Transverse colon (tissue), 3 donors: ENCODE measurements at regions not wholly inside any gene's neighbourhood (a gene's known extent, or its start where the extent isn't known, plus 50 kb on each side); places are given as distances from the start of the nearest gene placed in this dataset.

Experiments
- EP300 ChIP-seq: sonication (generic); formaldehyde crosslinking; IDR thresholded peaks from one replicate; pipeline ENCODE4 v1.6.1; 2017; ENCODE audit warnings: antibody characterized with exemption, low read depth
- POLR2A ChIP-seq: fragments of 450-650 bp; IDR thresholded peaks from one replicate; pipeline ENCODE4 v1.6.1; 2016; ENCODE audit warnings: antibody characterized with exemption, mild to moderate bottlenecking, moderate library complexity
- TF ChIP-seq, protein P1 (sequence below), 5 experiments: fragments of 200-600 bp in 3 of 5; fragments of 450-650 bp in 2 of 5; sonication (generic) in 3 of 5; IDR thresholded peaks; 1 replicate in 2 of 5; 2 replicates in 3 of 5; pipeline ENCODE4 v1.5.1; 2016 to 2017; ENCODE audit warnings: antibody characterized with exemption in 5 of 5, inconsistent platforms in 3 of 5, mild to moderate bottlenecking in 2 of 5, moderate library complexity in 1 of 5

- TF ChIP-seq, protein P1, sequence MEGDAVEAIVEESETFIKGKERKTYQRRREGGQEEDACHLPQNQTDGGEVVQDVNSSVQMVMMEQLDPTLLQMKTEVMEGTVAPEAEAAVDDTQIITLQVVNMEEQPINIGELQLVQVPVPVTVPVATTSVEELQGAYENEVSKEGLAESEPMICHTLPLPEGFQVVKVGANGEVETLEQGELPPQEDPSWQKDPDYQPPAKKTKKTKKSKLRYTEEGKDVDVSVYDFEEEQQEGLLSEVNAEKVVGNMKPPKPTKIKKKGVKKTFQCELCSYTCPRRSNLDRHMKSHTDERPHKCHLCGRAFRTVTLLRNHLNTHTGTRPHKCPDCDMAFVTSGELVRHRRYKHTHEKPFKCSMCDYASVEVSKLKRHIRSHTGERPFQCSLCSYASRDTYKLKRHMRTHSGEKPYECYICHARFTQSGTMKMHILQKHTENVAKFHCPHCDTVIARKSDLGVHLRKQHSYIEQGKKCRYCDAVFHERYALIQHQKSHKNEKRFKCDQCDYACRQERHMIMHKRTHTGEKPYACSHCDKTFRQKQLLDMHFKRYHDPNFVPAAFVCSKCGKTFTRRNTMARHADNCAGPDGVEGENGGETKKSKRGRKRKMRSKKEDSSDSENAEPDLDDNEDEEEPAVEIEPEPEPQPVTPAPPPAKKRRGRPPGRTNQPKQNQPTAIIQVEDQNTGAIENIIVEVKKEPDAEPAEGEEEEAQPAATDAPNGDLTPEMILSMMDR (IDR thresholded peaks at IDR 0.05): no peak
- TF ChIP-seq POLR2A (no peak), EP300 (no peak)
Measured at GRCh38 chr1:81111818-81112217, 688.9 kb upstream of the ADGRL2 start.
